ENCODE measurements at regions not wholly inside any gene's neighbourhood (a gene's known extent, or its start where the extent isn't known, plus 50 kb on each side); places are given as distances from the start of the nearest gene placed in this dataset.

DNA sequence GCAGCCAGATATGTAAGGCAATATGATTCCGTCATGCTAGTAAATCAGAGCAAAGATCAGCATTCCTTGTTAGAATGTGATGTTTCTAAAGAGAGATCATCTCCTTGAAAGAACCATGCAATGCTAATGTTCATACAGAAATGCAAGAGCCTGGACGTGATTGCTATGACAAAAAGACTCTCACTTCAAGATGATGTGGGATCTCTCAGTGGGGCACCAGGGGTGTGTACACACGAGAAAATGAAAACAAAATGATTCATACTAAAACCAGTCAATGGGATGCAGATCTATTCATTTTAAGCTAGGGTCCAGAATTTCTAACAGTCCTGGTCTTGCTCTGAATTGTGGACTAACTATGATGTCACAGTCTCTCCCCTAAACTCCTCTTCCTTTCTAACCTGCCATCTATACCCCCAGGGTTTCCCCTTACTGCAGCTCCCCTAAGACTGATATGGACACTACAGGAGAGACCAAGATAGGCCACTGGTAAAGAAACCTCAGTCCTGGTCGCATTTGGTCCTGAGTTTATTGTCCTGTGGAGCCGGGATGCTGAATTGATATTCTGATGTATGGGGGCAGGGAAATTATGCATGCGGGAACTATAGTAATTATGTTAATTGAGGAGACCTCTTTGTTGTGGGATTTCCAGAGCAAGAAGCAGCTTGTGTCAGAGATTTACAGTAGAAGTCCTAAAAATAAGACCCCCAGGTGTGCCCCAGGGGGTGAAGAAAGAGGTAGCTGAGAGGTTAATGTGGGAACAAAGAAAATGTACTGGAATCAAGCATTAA is 179.0 kb downstream of the PMP22 start:
- Histone ChIP-seq H3K36me3 (ENCODE audit: insufficient read depth, low read length) (no peaks in the 10 kb centered on the region), H3K4me3 (ENCODE audit: low read length) (no peak overlapping the region), H3K27ac (ENCODE audit: low read length) (peak overlapping the region; percentile 7), H3K4me2 (ENCODE audit: low read length) (no peak overlapping the region), H3K9me2 (ENCODE audit: insufficient read depth, low read length) (no peaks in the 10 kb centered on the region), H3K9ac (ENCODE audit: low read length) (no peak overlapping the region), H4K20me1 (ENCODE audit: insufficient read depth) (no peaks in the 10 kb centered on the region), H2AFZ (ENCODE audit: low read depth, low read length) (no peak overlapping the region), H3K79me2 (replicated peaks; ENCODE audit: insufficient read depth, low read length) (no peaks in the 10 kb centered on the region), H3K27me3 (ENCODE audit: insufficient read depth, low read depth, low read length) (no peaks in the 10 kb centered on the region), H3F3A (ENCODE audit: insufficient read depth, low read length, poor library complexity, severe bottlenecking) (no peaks in the 10 kb centered on the region), H3K9me3 (ENCODE audit: low read length) (no peaks in the 10 kb centered on the region)
- TF ChIP-seq SMC3 (conservative IDR thresholded peaks at IDR 0.05; ENCODE audit: poor library complexity) (no peak), EZH2 (IDR thresholded peaks at IDR 0.05; ENCODE audit: borderline replicate concordance, insufficient read depth, low read length, poor library complexity, severe bottlenecking) (no peak), MXI1 (conservative IDR thresholded peaks at IDR 0.05; ENCODE audit: poor library complexity, severe bottlenecking) (no peak), RAD21 (conservative IDR thresholded peaks at IDR 0.05) (no peak), REST (IDR thresholded peaks at IDR 0.05; ENCODE audit: borderline replicate concordance) (no peak), POLR2AphosphoS5 (IDR thresholded peaks at IDR 0.05) (no peak), EP300 (conservative IDR thresholded peaks at IDR 0.05; ENCODE audit: poor library complexity, severe bottlenecking) (no peak), TAF1 (IDR thresholded peaks at IDR 0.05; ENCODE audit: low read depth) (no peak), CTCF (IDR thresholded peaks at IDR 0.05; ENCODE audit: poor library complexity, severe bottlenecking) (no peak)

DNA sequence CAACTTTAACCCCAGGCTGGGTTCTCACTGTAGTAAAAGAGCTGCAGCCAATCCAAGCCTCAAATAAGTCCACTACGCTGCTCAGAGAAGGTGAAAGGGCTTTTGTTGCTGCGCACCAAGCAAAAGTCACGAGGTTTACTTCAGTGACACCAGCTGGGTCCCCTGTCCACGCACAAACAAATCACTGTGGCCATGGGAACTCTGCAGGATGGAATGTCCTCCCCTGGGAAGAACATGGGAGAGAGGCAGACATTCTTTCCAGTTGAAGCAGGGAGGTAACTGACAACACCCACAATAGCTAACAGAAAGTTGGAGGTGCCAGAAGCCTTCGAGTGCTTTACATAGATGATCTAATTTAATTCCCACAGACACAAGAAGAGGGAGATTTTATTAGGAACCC is 181.9 kb downstream of the PMP22 start:
- Histone ChIP-seq H3K4me3 (ENCODE audit: low read length) (no peak overlapping the region), H4K20me1 (ENCODE audit: insufficient read depth) (no peaks in the 10 kb centered on the region), H3K36me3 (ENCODE audit: insufficient read depth, low read length) (no peaks in the 10 kb centered on the region), H3K9me3 (ENCODE audit: low read length) (no peaks in the 10 kb centered on the region), H3K9me2 (ENCODE audit: insufficient read depth, low read length) (no peaks in the 10 kb centered on the region), H3K27me3 (ENCODE audit: insufficient read depth, low read depth, low read length) (no peaks in the 10 kb centered on the region), H3K9ac (ENCODE audit: low read length) (no peak overlapping the region), H3K4me2 (ENCODE audit: low read length) (no peak overlapping the region), H3K79me2 (replicated peaks; ENCODE audit: insufficient read depth, low read length) (no peaks in the 10 kb centered on the region), H3K27ac (ENCODE audit: low read length) (no peak overlapping the region), H3F3A (ENCODE audit: insufficient read depth, low read length, poor library complexity, severe bottlenecking) (no peaks in the 10 kb centered on the region), H2AFZ (ENCODE audit: low read depth, low read length) (no peak overlapping the region)
- TF ChIP-seq MXI1 (conservative IDR thresholded peaks at IDR 0.05; ENCODE audit: poor library complexity, severe bottlenecking) (no peak), POLR2AphosphoS5 (IDR thresholded peaks at IDR 0.05) (no peak), RAD21 (conservative IDR thresholded peaks at IDR 0.05) (no peak), EZH2 (IDR thresholded peaks at IDR 0.05; ENCODE audit: borderline replicate concordance, insufficient read depth, low read length, poor library complexity, severe bottlenecking) (no peak), EP300 (conservative IDR thresholded peaks at IDR 0.05; ENCODE audit: poor library complexity, severe bottlenecking) (no peak), SMC3 (conservative IDR thresholded peaks at IDR 0.05; ENCODE audit: poor library complexity) (no peak), CTCF (IDR thresholded peaks at IDR 0.05; ENCODE audit: poor library complexity, severe bottlenecking) (no peak), TAF1 (IDR thresholded peaks at IDR 0.05; ENCODE audit: low read depth) (no peak), REST (IDR thresholded peaks at IDR 0.05; ENCODE audit: borderline replicate concordance) (no peak)

Measured in neural cell (in vitro differentiated cells).